Ovary (tissue), 3 donors: ENCODE measurements at regions not wholly inside any gene's neighbourhood (a gene's known extent, or its start where the extent isn't known, plus 50 kb on each side); places are given as distances from the start of the nearest gene placed in this dataset.

Source experiments
- EP300 ChIP-seq: sonication (generic); formaldehyde crosslinking; IDR thresholded peaks from one replicate; pipeline ENCODE4 v1.6.1; 2017; ENCODE audit warnings: antibody characterized with exemption
- POLR2A ChIP-seq: fragments of 450-650 bp; IDR thresholded peaks from one replicate; pipeline ENCODE4 v1.6.1; 2017; ENCODE audit warnings: antibody characterized with exemption, mild to moderate bottlenecking, moderate library complexity
- TF ChIP-seq, protein P1 (sequence below), 3 donors: fragments of 450-650 bp in 2 of 3; fragments of 200-600 bp in 1 of 3; IDR thresholded peaks; one replicate each; pipeline versions ENCODE4 v1.5.1 to v1.8.0; 2016 to 2022; ENCODE audit warnings: antibody characterized with exemption in 3 of 3, mild to moderate bottlenecking in 1 of 3
- donor health status: DM: no; HTN: no; CAD: no.

DNA sequence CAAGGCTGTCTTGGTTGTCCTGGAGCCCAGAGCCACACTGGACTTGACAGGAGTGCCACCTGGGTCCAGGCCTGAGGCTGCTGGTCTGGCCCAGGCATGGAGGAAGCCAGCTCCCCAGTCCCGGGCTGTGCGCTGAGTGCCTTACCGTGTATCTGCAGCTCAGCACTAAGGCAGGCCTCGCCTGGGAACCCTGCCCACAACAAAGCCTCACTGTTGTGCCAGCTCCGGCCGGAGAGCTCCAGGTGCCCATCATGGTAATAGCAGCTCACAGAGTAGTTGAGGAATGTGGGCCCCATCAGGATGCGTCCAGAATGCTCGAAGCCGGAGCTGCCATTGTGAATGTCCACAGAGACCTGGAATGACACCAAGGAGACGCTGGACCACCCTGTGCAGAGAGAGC lies 72.2 kb downstream of the RMI2 start:
- TF ChIP-seq, protein P1, sequence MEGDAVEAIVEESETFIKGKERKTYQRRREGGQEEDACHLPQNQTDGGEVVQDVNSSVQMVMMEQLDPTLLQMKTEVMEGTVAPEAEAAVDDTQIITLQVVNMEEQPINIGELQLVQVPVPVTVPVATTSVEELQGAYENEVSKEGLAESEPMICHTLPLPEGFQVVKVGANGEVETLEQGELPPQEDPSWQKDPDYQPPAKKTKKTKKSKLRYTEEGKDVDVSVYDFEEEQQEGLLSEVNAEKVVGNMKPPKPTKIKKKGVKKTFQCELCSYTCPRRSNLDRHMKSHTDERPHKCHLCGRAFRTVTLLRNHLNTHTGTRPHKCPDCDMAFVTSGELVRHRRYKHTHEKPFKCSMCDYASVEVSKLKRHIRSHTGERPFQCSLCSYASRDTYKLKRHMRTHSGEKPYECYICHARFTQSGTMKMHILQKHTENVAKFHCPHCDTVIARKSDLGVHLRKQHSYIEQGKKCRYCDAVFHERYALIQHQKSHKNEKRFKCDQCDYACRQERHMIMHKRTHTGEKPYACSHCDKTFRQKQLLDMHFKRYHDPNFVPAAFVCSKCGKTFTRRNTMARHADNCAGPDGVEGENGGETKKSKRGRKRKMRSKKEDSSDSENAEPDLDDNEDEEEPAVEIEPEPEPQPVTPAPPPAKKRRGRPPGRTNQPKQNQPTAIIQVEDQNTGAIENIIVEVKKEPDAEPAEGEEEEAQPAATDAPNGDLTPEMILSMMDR (IDR thresholded peaks at IDR 0.05): no peak
- no peak for TF ChIP-seq POLR2A
- no peak for TF ChIP-seq EP300
